HepG2 (cell line): ENCODE measurements at regions not wholly inside any gene's neighbourhood (a gene's known extent, or its start where the extent isn't known, plus 50 kb on each side); places are given as distances from the start of the nearest gene placed in this dataset.

ENCODE experiments used
- ATAC-seq: fragments of 200-7000 bp; cut with Tn5 transposase; 3 replicates; pipeline ENCODE4 v1.9.1; 2020; ENCODE audit warnings: mild to moderate bottlenecking, moderate library complexity
- BruUV-seq: library from RNA; stranded (reverse); fragments of 400-500 nt; replicated peaks from 2 replicates; lab custom pipeline; 2021; lab: Mats Ljungman, UMichigan
- CTCF ChIA-PET: fragments of 300-600 bp; formaldehyde crosslinking; extraction: SDS; loops from one replicate; lab custom pipeline; 2021; ENCODE audit warnings: low total read pairs, inconsistent platforms, low intra/inter-chr PET ratio; lab: Yijun Ruan, JAX
- POLR2A ChIA-PET: fragments of 350-600 bp; sonication (Branson Sonifier 250); formaldehyde crosslinking; loops from one replicate; lab custom pipeline; 2020; ENCODE audit warnings: antibody characterized with exemption, inconsistent platforms; lab: Yijun Ruan, JAX
- DNase-seq: peaks from one replicate; pipeline ENCODE4 v3.0.0-alpha.2; 2015; ENCODE audit warnings: low spot score
- FAIRE-seq: peaks from 3 replicates; lab custom pipeline; 2011; peaks lifted over from hg19 to GRCh38; lab: Jason Lieb, UNC
- H2AFZ ChIP-seq: one replicate; pipeline ENCODE4 v1.6.1; 2011; ENCODE audit warnings: low read length, inconsistent platforms
- H3K27ac ChIP-seq: fragments of 300-600 bp; 3 replicates; pipeline ENCODE4 v1.8.0; 2011; ENCODE audit warnings: mixed run types, mild to moderate bottlenecking, mixed read lengths, low read length, inconsistent platforms; ENCODE audit not compliant: insufficient read depth; ENCODE audit errors: extremely low read length
- H3K27me3 ChIP-seq, 2 experiments: fragments of 200-600 bp in 1 of 2; 2 replicates in 1 of 2; 3 replicates in 1 of 2; pipeline versions ENCODE4 v1.6.0 to v1.8.0; 2011; ENCODE audit warnings: low read length in 2 of 2, mild to moderate bottlenecking in 2 of 2, moderate library complexity in 2 of 2, inconsistent platforms in 1 of 2; ENCODE audit not compliant: insufficient read depth in 2 of 2, control insufficient read depth in 1 of 2
- H3K36me3 ChIP-seq, 2 experiments: fragments of 200-600 bp in 1 of 2; replicated peaks in 1 of 2; 2 replicates in 1 of 2; 3 replicates in 1 of 2; pipeline versions ENCODE4 v1.5.1 to v1.8.0; 2011; ENCODE audit warnings: low read length in 2 of 2, inconsistent platforms in 1 of 2; ENCODE audit not compliant: insufficient read depth in 2 of 2, control insufficient read depth in 1 of 2
- H3K4me1 ChIP-seq: 2 replicates; pipeline ENCODE4 v1.5.1; 2012; ENCODE audit warnings: low read length, inconsistent platforms; ENCODE audit not compliant: insufficient read depth
- H3K4me2 ChIP-seq: 2 replicates; pipeline ENCODE4 v1.6.0; 2011; ENCODE audit warnings: low read depth, low read length, inconsistent platforms
- H3K4me3 ChIP-seq, 3 experiments: fragments of 200-600 bp in 1 of 3; sonication (generic), shearing (Covaris generic) in 1 of 3; replicated peaks in 1 of 3; 2 replicates each; pipeline ENCODE4 v1.5.1; 2011 to 2016; ENCODE audit warnings: low read length in 3 of 3, inconsistent platforms in 2 of 3, low read depth in 2 of 3, mild to moderate bottlenecking in 2 of 3, control low read depth in 1 of 3, mixed read lengths in 1 of 3; ENCODE audit not compliant: insufficient read depth in 1 of 3
- H3K79me2 ChIP-seq: one replicate; pipeline ENCODE4 v1.6.1; 2011; ENCODE audit warnings: low read length, inconsistent platforms; ENCODE audit not compliant: insufficient read depth
- H3K9ac ChIP-seq: 2 replicates; pipeline ENCODE4 v1.6.0; 2011; ENCODE audit warnings: mild to moderate bottlenecking, low read depth, low read length, inconsistent platforms; ENCODE audit not compliant: insufficient read depth
- H3K9me3 ChIP-seq: 2 replicates; pipeline ENCODE4 v1.5.1; 2012; ENCODE audit warnings: mild to moderate bottlenecking, low read length
- H4K20me1 ChIP-seq: 2 replicates; pipeline ENCODE4 v1.6.0; 2011; ENCODE audit warnings: inconsistent platforms, mild to moderate bottlenecking, low read length, moderate library complexity; ENCODE audit not compliant: insufficient read depth
- CREB1 ChIP-seq, 2 experiments: fragments of 450-650 bp in 1 of 2; IDR thresholded peaks; 2 replicates each; pipeline ENCODE4 v1.6.1; 2016 to 2017; ENCODE audit warnings: control low read depth in 1 of 2, mild to moderate bottlenecking in 1 of 2, missing compliant biosample characterization in 1 of 2, missing genetic modification characterization in 1 of 2
- NCOA5 ChIP-seq: sonication (generic); formaldehyde crosslinking; IDR thresholded peaks from 2 replicates; pipeline ENCODE4 v1.4.0; 2020; ENCODE audit warnings: missing genetic modification reagents
- NFIC ChIP-seq: IDR thresholded peaks from 2 replicates; pipeline ENCODE4 v1.6.1; 2012; ENCODE audit warnings: mild to moderate bottlenecking, low read length, inconsistent platforms
- TGIF2 ChIP-seq: IDR thresholded peaks from 2 replicates; pipeline ENCODE4 v1.6.1; 2016; ENCODE audit warnings: control low read depth, missing compliant biosample characterization
- ZNF235 ChIP-seq: sonication (generic); formaldehyde crosslinking; IDR thresholded peaks from 2 replicates; pipeline ENCODE4 v1.8.1; 2023; ENCODE audit warnings: mild to moderate bottlenecking, missing genetic modification reagents, borderline replicate concordance
- ZNF629 ChIP-seq: sonication (generic); formaldehyde crosslinking; conservative IDR thresholded peaks from 2 replicates; pipeline ENCODE4 v1.5.0; 2020; ENCODE audit warnings: missing genetic modification reagents
- ZNF652 ChIP-seq: IDR thresholded peaks from 2 replicates; pipeline ENCODE4 v1.6.1; 2016; ENCODE audit warnings: low read depth, borderline replicate concordance
- WGBS: methylation state at CpG from one replicate; pipeline ENCODE4 v1.1.6; 2017; ENCODE audit warnings: low lambda C conversion rate; 5-methylcytosine and 5-hydroxymethylcytosine counted together
- in situ Hi-C: cut with HindIII; loops from 2 replicates; pipeline ENCODE4 v1.10.0; 2017; ENCODE audit warnings: low pct_unique_long_range_greater_than_20kb; ENCODE audit not compliant: extremely low pct_ligation_motif_present
- intact Hi-C: fragments of 100-400 bp; cut with micrococcal nuclease; formaldehyde crosslinking; loops from one replicate; pipeline ENCODE4 v1.10.0; 2022; ENCODE audit not compliant: unreplicated experiment

- intact Hi-C loops, result no loop called here
- WGBS, result 6% methylated on average over 3 of the region's 3 CpGs
These were observed 73.1 kb upstream of the MYL2 start for GRCh38 chr12:110993434-110993833.

GRCh38 chr12:110992909-110993308 lies 72.5 kb upstream of the MYL2 start:
- peaks cover 0 to 10% of the 10 kb centered on the region in 2 experiments; a peak in 2 of 5 replicates for H3K27me3 ChIP-seq
- ATAC-seq, result no peak
- in situ Hi-C loops, result no loop called here

More at GRCh38 chr12:110993434-110993833, 73.1 kb upstream of the MYL2 start:
- no peaks in the 10 kb centered on the region for H3K79me2 ChIP-seq
- H3K36me3 ChIP-seq, result no peaks in the 10 kb centered on the region
- FAIRE-seq (no peak), ATAC-seq (no peak), DNase-seq (no peak)
- no peak overlapping the region for H2AFZ ChIP-seq
- H3K4me1 ChIP-seq, result no peaks in the 10 kb centered on the region
- H3K27me3 ChIP-seq, result peaks cover 0 to 7% of the 10 kb centered on the region in 2 experiments; a peak in 2 of 5 replicates
- POLR2A ChIA-PET, result no interaction called here
- no TSS peak for BruUV-seq
- H3K27ac ChIP-seq, result no peak overlapping the region
- no peaks in the 10 kb centered on the region for H4K20me1 ChIP-seq
- H3K4me3 ChIP-seq, result no peak overlapping the region
- H3K9me3 ChIP-seq, result peaks cover 12% of the 10 kb centered on the region
- H3K9ac ChIP-seq, result no peak overlapping the region
- no peak overlapping the region for H3K4me2 ChIP-seq
- in situ Hi-C loops, result no loop called here
- CTCF ChIA-PET, result no interaction called here
- TF ChIP-seq TGIF2 (no peak), ZNF629 (CRISPR knock-in tag) (no peak), NCOA5 (CRISPR knock-in tag) (no peak), ZNF235 (CRISPR knock-in tag) (no peak), NFIC (no peak)

More at GRCh38 chr12:110992909-110993308, 72.5 kb upstream of the MYL2 start:
- H3K4me2 ChIP-seq, result no peak overlapping the region
- TF ChIP-seq ZNF652 (CRISPR knock-in tag) (peak; percentile 27; the same call in 1 of the 2 replicates), CREB1 (IDR thresholded peaks at IDR 0.05) (no peak), CREB1 (CRISPR knock-in tag; IDR thresholded peaks at IDR 0.05) (no peak)
- no peaks in the 10 kb centered on the region for H3K4me1 ChIP-seq
- no peak overlapping the region for H3K4me3 ChIP-seq
- H3K27ac ChIP-seq, result no peak overlapping the region
- WGBS, result 1% methylated on average over 4 of the region's 4 CpGs
- DNase-seq, result no peak
- H3K9me3 ChIP-seq, result peaks cover 7% of the 10 kb centered on the region
- H4K20me1 ChIP-seq, result no peaks in the 10 kb centered on the region
- no peaks in the 10 kb centered on the region for H3K79me2 ChIP-seq
- no peaks in the 10 kb centered on the region for H3K36me3 ChIP-seq
- ChIA-PET POLR2A (no interaction called here), CTCF (no interaction called here)
- no peak overlapping the region for H3K9ac ChIP-seq
- H2AFZ ChIP-seq, result no peak overlapping the region
- no TSS peak for BruUV-seq
- FAIRE-seq, result no peak
- intact Hi-C loops, result no loop called here
